ENCODE measurements at regions not wholly inside any gene's neighbourhood (a gene's known extent, or its start where the extent isn't known, plus 50 kb on each side); places are given as distances from the start of the nearest gene placed in this dataset.

- H3K4me1 ChIP-seq (ENCODE audit: control insufficient read depth, extremely low read depth, insufficient read depth, low read length) = no peaks in the 10 kb centered on the region
Observed at GRCh38 chr2:145228506-145228905, 708.6 kb upstream of the ZEB2 start.

DNA sequence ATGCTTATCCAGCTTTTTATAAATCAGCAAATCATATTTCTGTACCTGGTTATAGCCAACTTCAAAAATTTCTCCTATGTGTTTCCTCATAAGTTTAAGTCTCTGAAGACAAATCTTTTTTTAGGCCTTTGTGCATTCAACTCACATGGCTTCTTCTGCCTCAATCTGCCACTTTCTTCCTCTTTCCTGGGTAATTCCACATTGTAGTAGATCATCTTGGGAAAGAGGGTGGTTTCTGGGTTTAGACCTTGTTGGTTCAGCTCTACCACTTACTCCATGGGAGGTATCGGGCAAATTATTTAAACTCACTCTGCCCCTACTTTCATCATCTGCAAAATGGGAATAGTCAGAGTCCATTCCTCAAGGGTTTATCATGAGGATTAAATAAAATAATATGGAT is 707.0 kb upstream of the ZEB2 start:
- no peak overlapping the region for H3K4me2 ChIP-seq (ENCODE audit: extremely low read depth, insufficient read depth, low read length)
- H3K79me2 ChIP-seq (ENCODE audit: control insufficient read depth, insufficient read depth, low read length) = no peaks in the 10 kb centered on the region
- no peak for DNase-seq (ENCODE audit: low read depth in 2 of 2)
- no peak overlapping the region for H3K4me3 ChIP-seq (replicated peaks in 1 of 4; ENCODE audit: control extremely low read depth in 1 of 4, insufficient read depth in 1 of 4, low read depth in 3 of 4, low read length in 4 of 4)
- H3K27ac ChIP-seq (ENCODE audit: insufficient read depth, low read length) = no peak overlapping the region
- H3K4me1 ChIP-seq (ENCODE audit: control insufficient read depth, extremely low read depth, insufficient read depth, low read length) = no peaks in the 10 kb centered on the region
- H3K36me3 ChIP-seq (ENCODE audit: control insufficient read depth, insufficient read depth, low read length) = no peaks in the 10 kb centered on the region
- no peak overlapping the region for H3K9ac ChIP-seq (ENCODE audit: insufficient read depth, low read length)
- TF ChIP-seq EZH2 (IDR thresholded peaks at IDR 0.05; ENCODE audit: low read length, missing control alignments) = no peak
- TF ChIP-seq, protein P1, sequence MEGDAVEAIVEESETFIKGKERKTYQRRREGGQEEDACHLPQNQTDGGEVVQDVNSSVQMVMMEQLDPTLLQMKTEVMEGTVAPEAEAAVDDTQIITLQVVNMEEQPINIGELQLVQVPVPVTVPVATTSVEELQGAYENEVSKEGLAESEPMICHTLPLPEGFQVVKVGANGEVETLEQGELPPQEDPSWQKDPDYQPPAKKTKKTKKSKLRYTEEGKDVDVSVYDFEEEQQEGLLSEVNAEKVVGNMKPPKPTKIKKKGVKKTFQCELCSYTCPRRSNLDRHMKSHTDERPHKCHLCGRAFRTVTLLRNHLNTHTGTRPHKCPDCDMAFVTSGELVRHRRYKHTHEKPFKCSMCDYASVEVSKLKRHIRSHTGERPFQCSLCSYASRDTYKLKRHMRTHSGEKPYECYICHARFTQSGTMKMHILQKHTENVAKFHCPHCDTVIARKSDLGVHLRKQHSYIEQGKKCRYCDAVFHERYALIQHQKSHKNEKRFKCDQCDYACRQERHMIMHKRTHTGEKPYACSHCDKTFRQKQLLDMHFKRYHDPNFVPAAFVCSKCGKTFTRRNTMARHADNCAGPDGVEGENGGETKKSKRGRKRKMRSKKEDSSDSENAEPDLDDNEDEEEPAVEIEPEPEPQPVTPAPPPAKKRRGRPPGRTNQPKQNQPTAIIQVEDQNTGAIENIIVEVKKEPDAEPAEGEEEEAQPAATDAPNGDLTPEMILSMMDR (conservative IDR thresholded peaks at IDR 0.05 in 1 of 2, IDR thresholded peaks at IDR 0.05 in 1 of 2; ENCODE audit: low read depth in 1 of 2, low read length in 2 of 2) = no peak
- H3K27me3 ChIP-seq (ENCODE audit: control insufficient read depth, insufficient read depth, low read length) = no peaks in the 10 kb centered on the region
- no peak overlapping the region for H2AFZ ChIP-seq (ENCODE audit: low read length)
- H3K9me3 ChIP-seq (ENCODE audit: control insufficient read depth, insufficient read depth, low read depth, low read length) = no peaks in the 10 kb centered on the region
- H4K20me1 ChIP-seq (ENCODE audit: control insufficient read depth, extremely low read depth, insufficient read depth, low read length) = no peaks in the 10 kb centered on the region

More at GRCh38 chr2:145228506-145228905, 708.6 kb upstream of the ZEB2 start:
- Histone ChIP-seq H3K27ac (ENCODE audit: insufficient read depth, low read length) (no peak overlapping the region), H2AFZ (ENCODE audit: low read length) (no peak overlapping the region), H3K27me3 (ENCODE audit: control insufficient read depth, insufficient read depth, low read length) (no peaks in the 10 kb centered on the region), H3K9ac (ENCODE audit: insufficient read depth, low read length) (no peak overlapping the region), H4K20me1 (ENCODE audit: control insufficient read depth, extremely low read depth, insufficient read depth, low read length) (no peaks in the 10 kb centered on the region), H3K4me3 (replicated peaks in 1 of 4; ENCODE audit: control extremely low read depth in 1 of 4, insufficient read depth in 1 of 4, low read depth in 3 of 4, low read length in 4 of 4) (no peak overlapping the region), H3K36me3 (ENCODE audit: control insufficient read depth, insufficient read depth, low read length) (no peaks in the 10 kb centered on the region), H3K79me2 (ENCODE audit: control insufficient read depth, insufficient read depth, low read length) (no peaks in the 10 kb centered on the region), H3K9me3 (ENCODE audit: control insufficient read depth, insufficient read depth, low read depth, low read length) (no peaks in the 10 kb centered on the region), H3K4me2 (ENCODE audit: extremely low read depth, insufficient read depth, low read length) (no peak overlapping the region)
- DNase-seq (ENCODE audit: low read depth in 2 of 2) = peak in 1 of 2 donors; percentile 27
- TF ChIP-seq, protein P1 (conservative IDR thresholded peaks at IDR 0.05 in 1 of 2, IDR thresholded peaks at IDR 0.05 in 1 of 2; ENCODE audit: low read depth in 1 of 2, low read length in 2 of 2) = no peak
- no peak for TF ChIP-seq EZH2 (IDR thresholded peaks at IDR 0.05; ENCODE audit: low read length, missing control alignments)

- no peaks in the 10 kb centered on the region for H3K36me3 ChIP-seq (ENCODE audit: control insufficient read depth, insufficient read depth, low read length)
- no peak overlapping the region for H3K4me3 ChIP-seq (replicated peaks in 1 of 4; ENCODE audit: control extremely low read depth in 1 of 4, insufficient read depth in 1 of 4, low read depth in 3 of 4, low read length in 4 of 4)
- no peak overlapping the region for H2AFZ ChIP-seq (ENCODE audit: low read length)
- no peaks in the 10 kb centered on the region for H4K20me1 ChIP-seq (ENCODE audit: control insufficient read depth, extremely low read depth, insufficient read depth, low read length)
- H3K27ac ChIP-seq (ENCODE audit: insufficient read depth, low read length) = no peak overlapping the region
- no peaks in the 10 kb centered on the region for H3K79me2 ChIP-seq (ENCODE audit: control insufficient read depth, insufficient read depth, low read length)
- TF ChIP-seq, protein P1 (conservative IDR thresholded peaks at IDR 0.05 in 1 of 2, IDR thresholded peaks at IDR 0.05 in 1 of 2; ENCODE audit: low read depth in 1 of 2, low read length in 2 of 2) = no peak
- no peak for TF ChIP-seq EZH2 (IDR thresholded peaks at IDR 0.05; ENCODE audit: low read length, missing control alignments)
- H3K27me3 ChIP-seq (ENCODE audit: control insufficient read depth, insufficient read depth, low read length) = no peaks in the 10 kb centered on the region
- no peak overlapping the region for H3K4me2 ChIP-seq (ENCODE audit: extremely low read depth, insufficient read depth, low read length)
- H3K9me3 ChIP-seq (ENCODE audit: control insufficient read depth, insufficient read depth, low read depth, low read length) = no peaks in the 10 kb centered on the region
- H3K9ac ChIP-seq (ENCODE audit: insufficient read depth, low read length) = no peak overlapping the region
- no peaks in the 10 kb centered on the region for H3K4me1 ChIP-seq (ENCODE audit: control insufficient read depth, extremely low read depth, insufficient read depth, low read length)
- DNase-seq (ENCODE audit: low read depth in 2 of 2) = peak in 1 of 2 donors; percentile 29
Observed at GRCh38 chr2:145221516-145221915, 701.6 kb upstream of the ZEB2 start.

Data from fibroblast of lung (primary cell).